PC-9 (cell line): ENCODE measurements at regions not wholly inside any gene's neighbourhood (a gene's known extent, or its start where the extent isn't known, plus 50 kb on each side); places are given as distances from the start of the nearest gene placed in this dataset.

Source experiments
- EZH2 ChIP-seq: fragments of 200-600 bp; sonication (generic); IDR thresholded peaks from 2 replicates; pipeline ENCODE4 v1.8.0; 2017; ENCODE audit warnings: antibody characterized with exemption, low read depth
- TF ChIP-seq, protein P1 (sequence below): fragments of 200-600 bp; sonication (generic); conservative IDR thresholded peaks from 2 replicates; pipeline ENCODE4 v1.6.1; 2017; ENCODE audit warnings: mixed run types, antibody characterized with exemption, mild to moderate bottlenecking, moderate library complexity

DNA sequence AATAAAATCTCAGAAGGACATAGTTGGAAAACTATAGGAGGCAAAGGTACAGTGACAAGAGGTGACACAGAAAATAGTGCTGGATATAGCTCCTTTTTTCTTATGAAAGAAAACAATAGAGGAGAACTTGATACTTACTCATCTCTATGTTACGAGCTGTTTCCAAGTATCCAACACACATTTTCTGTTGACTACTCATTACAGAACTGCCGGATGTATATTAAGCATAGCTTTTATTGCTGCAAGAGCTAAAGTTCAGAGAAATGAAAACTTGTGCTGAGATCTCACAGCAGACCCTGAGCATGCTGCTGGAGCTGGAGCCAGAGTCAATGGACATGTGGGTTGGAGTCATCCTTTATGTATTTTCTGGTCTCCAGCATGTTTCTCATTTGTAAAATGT lies 210.0 kb upstream of the NT5C1B start:
- TF ChIP-seq EZH2, result no peak
- TF ChIP-seq, protein P1, sequence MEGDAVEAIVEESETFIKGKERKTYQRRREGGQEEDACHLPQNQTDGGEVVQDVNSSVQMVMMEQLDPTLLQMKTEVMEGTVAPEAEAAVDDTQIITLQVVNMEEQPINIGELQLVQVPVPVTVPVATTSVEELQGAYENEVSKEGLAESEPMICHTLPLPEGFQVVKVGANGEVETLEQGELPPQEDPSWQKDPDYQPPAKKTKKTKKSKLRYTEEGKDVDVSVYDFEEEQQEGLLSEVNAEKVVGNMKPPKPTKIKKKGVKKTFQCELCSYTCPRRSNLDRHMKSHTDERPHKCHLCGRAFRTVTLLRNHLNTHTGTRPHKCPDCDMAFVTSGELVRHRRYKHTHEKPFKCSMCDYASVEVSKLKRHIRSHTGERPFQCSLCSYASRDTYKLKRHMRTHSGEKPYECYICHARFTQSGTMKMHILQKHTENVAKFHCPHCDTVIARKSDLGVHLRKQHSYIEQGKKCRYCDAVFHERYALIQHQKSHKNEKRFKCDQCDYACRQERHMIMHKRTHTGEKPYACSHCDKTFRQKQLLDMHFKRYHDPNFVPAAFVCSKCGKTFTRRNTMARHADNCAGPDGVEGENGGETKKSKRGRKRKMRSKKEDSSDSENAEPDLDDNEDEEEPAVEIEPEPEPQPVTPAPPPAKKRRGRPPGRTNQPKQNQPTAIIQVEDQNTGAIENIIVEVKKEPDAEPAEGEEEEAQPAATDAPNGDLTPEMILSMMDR, result no peak
